ENCODE measurements at regions not wholly inside any gene's neighbourhood (a gene's known extent, or its start where the extent isn't known, plus 50 kb on each side); places are given as distances from the start of the nearest gene placed in this dataset.

DNA sequence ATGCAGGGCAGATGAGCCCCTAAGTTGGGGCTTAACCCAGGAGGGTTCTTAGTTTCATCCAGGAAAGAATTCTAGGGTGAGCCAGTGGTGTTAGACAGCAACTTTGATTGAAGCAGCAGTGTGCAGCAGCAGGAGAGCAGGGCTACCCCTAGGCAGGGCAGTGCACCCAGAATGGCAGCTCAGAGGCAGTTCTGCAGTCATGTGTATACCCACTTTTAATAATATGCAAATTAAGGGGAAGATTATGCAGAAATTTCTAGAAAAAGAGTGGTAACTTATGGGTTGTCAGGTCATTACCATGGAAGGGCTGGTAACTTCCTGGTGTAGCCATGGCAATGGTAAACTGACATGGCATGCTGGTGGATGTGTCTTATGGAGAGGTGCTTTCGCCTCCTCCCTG lies 297.5 kb downstream of the PCNX1 start:
- TF ChIP-seq, protein P1, sequence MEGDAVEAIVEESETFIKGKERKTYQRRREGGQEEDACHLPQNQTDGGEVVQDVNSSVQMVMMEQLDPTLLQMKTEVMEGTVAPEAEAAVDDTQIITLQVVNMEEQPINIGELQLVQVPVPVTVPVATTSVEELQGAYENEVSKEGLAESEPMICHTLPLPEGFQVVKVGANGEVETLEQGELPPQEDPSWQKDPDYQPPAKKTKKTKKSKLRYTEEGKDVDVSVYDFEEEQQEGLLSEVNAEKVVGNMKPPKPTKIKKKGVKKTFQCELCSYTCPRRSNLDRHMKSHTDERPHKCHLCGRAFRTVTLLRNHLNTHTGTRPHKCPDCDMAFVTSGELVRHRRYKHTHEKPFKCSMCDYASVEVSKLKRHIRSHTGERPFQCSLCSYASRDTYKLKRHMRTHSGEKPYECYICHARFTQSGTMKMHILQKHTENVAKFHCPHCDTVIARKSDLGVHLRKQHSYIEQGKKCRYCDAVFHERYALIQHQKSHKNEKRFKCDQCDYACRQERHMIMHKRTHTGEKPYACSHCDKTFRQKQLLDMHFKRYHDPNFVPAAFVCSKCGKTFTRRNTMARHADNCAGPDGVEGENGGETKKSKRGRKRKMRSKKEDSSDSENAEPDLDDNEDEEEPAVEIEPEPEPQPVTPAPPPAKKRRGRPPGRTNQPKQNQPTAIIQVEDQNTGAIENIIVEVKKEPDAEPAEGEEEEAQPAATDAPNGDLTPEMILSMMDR (conservative IDR thresholded peaks at IDR 0.05; ENCODE audit: low read depth, low read length) = no peak
- no peak for TF ChIP-seq EZH2 (IDR thresholded peaks at IDR 0.05; ENCODE audit: low read length, unreplicated experiment)
